H9 (cell line): ENCODE measurements at regions not wholly inside any gene's neighbourhood (a gene's known extent, or its start where the extent isn't known, plus 50 kb on each side); places are given as distances from the start of the nearest gene placed in this dataset.

Experiments
- DNase-seq: peaks from one replicate; pipeline ENCODE4 v3.0.0-alpha.2; 2017
- H2AFZ ChIP-seq: one replicate; pipeline ENCODE4 v1.6.1; 2013; ENCODE audit warnings: mild to moderate bottlenecking, low read length, control low read depth, moderate library complexity
- H2AK5ac ChIP-seq: 2 replicates; pipeline ENCODE4 v1.6.1; 2013; ENCODE audit warnings: low read length, control low read depth, mixed read lengths; ENCODE audit not compliant: insufficient read length
- H2BK120ac ChIP-seq: one replicate; pipeline ENCODE4 v1.6.1; 2013; ENCODE audit warnings: low read depth, mild to moderate bottlenecking, low read length, control low read depth, inconsistent platforms; ENCODE audit not compliant: poor library complexity, severe bottlenecking
- H2BK12ac ChIP-seq: 2 replicates; pipeline ENCODE4 v1.6.1; 2013; ENCODE audit warnings: low read length, control low read depth, mixed read lengths, low read depth; ENCODE audit not compliant: insufficient read length
- H2BK15ac ChIP-seq: 2 replicates; pipeline ENCODE4 v1.6.1; 2013; ENCODE audit warnings: low read depth, low read length, control low read depth
- H2BK20ac ChIP-seq: one replicate; pipeline ENCODE4 v1.6.1; 2013; ENCODE audit warnings: low read depth, mild to moderate bottlenecking, low read length, control low read depth, inconsistent platforms; ENCODE audit not compliant: poor library complexity, severe bottlenecking
- H2BK5ac ChIP-seq: 2 replicates; pipeline ENCODE4 v1.6.1; 2013; ENCODE audit warnings: low read length, control low read depth, mixed read lengths; ENCODE audit not compliant: insufficient read length
- H3K14ac ChIP-seq: 2 replicates; pipeline ENCODE4 v1.6.1; 2013; ENCODE audit warnings: low read length, control low read depth; ENCODE audit not compliant: insufficient read depth
- H3K18ac ChIP-seq: 2 replicates; pipeline ENCODE4 v1.6.1; 2013; ENCODE audit warnings: low read depth, mild to moderate bottlenecking, mixed read lengths, low read length, control low read depth; ENCODE audit not compliant: insufficient read length
- H3K23ac ChIP-seq: 2 replicates; pipeline ENCODE4 v1.6.1; 2013; ENCODE audit warnings: low read length, control low read depth, mixed read lengths, low read depth; ENCODE audit not compliant: insufficient read length
- H3K23me2 ChIP-seq: 2 replicates; pipeline ENCODE4 v1.6.1; 2013; ENCODE audit warnings: low read depth, mild to moderate bottlenecking, mixed read lengths, low read length, control low read depth; ENCODE audit not compliant: insufficient read length, poor library complexity, severe bottlenecking
- H3K27ac ChIP-seq: 2 replicates; pipeline ENCODE4 v1.5.1; 2013; ENCODE audit warnings: low read length, control low read depth, mixed read lengths, low read depth; ENCODE audit not compliant: insufficient read length
- H3K27me3 ChIP-seq: 2 replicates; pipeline ENCODE4 v1.6.1; 2013; ENCODE audit warnings: low read length, control low read depth, inconsistent platforms; ENCODE audit not compliant: insufficient read depth
- H3K4ac ChIP-seq: 2 replicates; pipeline ENCODE4 v1.6.1; 2013; ENCODE audit warnings: low read depth, mild to moderate bottlenecking, control low read depth, inconsistent platforms, low read length, moderate library complexity
- H3K4me1 ChIP-seq: 2 replicates; pipeline ENCODE4 v1.6.1; 2013; ENCODE audit warnings: low read length, control low read depth, inconsistent platforms; ENCODE audit not compliant: insufficient read depth
- H3K4me2 ChIP-seq: 2 replicates; pipeline ENCODE4 v1.6.1; 2013; ENCODE audit warnings: low read length, control low read depth, mixed read lengths; ENCODE audit not compliant: insufficient read length, insufficient read depth
- H3K56ac ChIP-seq: 2 replicates; pipeline ENCODE4 v1.6.1; 2013; ENCODE audit warnings: low read depth, mild to moderate bottlenecking, mixed read lengths, low read length, control low read depth; ENCODE audit not compliant: insufficient read length
- H3K79me1 ChIP-seq: 2 replicates; pipeline ENCODE4 v1.6.1; 2013; ENCODE audit warnings: low read depth, mild to moderate bottlenecking, moderate library complexity, low read length, control low read depth, inconsistent platforms; ENCODE audit not compliant: insufficient read depth, poor library complexity, severe bottlenecking
- H3K79me2 ChIP-seq: 2 replicates; pipeline ENCODE4 v1.6.1; 2013; ENCODE audit warnings: low read length, control low read depth, inconsistent platforms; ENCODE audit not compliant: insufficient read depth
- H3K9ac ChIP-seq: 2 replicates; pipeline ENCODE4 v1.6.1; 2013; ENCODE audit warnings: low read length, control low read depth, mixed read lengths; ENCODE audit not compliant: insufficient read length; ENCODE audit errors: extremely low read depth
- H3K9me3 ChIP-seq: one replicate; pipeline ENCODE4 v1.6.1; 2013; ENCODE audit warnings: low read depth, low read length, inconsistent platforms; ENCODE audit not compliant: control insufficient read depth
- H3T11ph ChIP-seq: one replicate; pipeline ENCODE4 v1.6.1; 2013; ENCODE audit warnings: mild to moderate bottlenecking, low read length, control low read depth, inconsistent platforms
- H4K20me1 ChIP-seq: one replicate; pipeline ENCODE4 v1.6.1; 2013; ENCODE audit not compliant: control insufficient read depth, insufficient read length, insufficient read depth
- H4K5ac ChIP-seq: 2 replicates; pipeline ENCODE4 v1.6.1; 2013; ENCODE audit warnings: low read depth, mild to moderate bottlenecking, mixed read lengths, low read length, control low read depth; ENCODE audit not compliant: insufficient read length
- H4K8ac ChIP-seq: replicated peaks from 2 replicates; pipeline ENCODE4 v1.6.1; 2013; ENCODE audit warnings: low read length, control low read depth, mixed read lengths, low read depth; ENCODE audit not compliant: insufficient read length
- H4K91ac ChIP-seq: 2 replicates; pipeline ENCODE4 v1.6.1; 2013; ENCODE audit warnings: low read depth, mild to moderate bottlenecking, moderate library complexity, mixed read lengths, low read length, control low read depth; ENCODE audit not compliant: insufficient read length
- H3K27ac Mint-ChIP-seq, 3 experiments: 2 replicates in 2 of 3; 3 replicates in 1 of 3; pipeline ENCODE4 v1.8.0; 2020 to 2021; ENCODE audit warnings: mixed read lengths in 3 of 3, mild to moderate bottlenecking in 1 of 3, moderate library complexity in 1 of 3
- H3K27me3 Mint-ChIP-seq: 2 replicates; pipeline ENCODE4 v1.8.0; 2021; ENCODE audit warnings: low read depth, mild to moderate bottlenecking, moderate library complexity, mixed read lengths
- H3K36me3 Mint-ChIP-seq, 3 experiments: 2 replicates in 2 of 3; 3 replicates in 1 of 3; pipeline ENCODE4 v1.8.0; 2020 to 2021; ENCODE audit warnings: low read depth in 3 of 3, mixed read lengths in 3 of 3; ENCODE audit not compliant: insufficient read depth in 1 of 3
- H3K4me1 Mint-ChIP-seq, 2 experiments: 2 replicates each; pipeline ENCODE4 v1.8.0; 2020; ENCODE audit warnings: mixed read lengths in 2 of 2
- H3K4me3 Mint-ChIP-seq, 2 experiments: 2 replicates in 1 of 2; 3 replicates in 1 of 2; pipeline ENCODE4 v1.8.0; 2020 to 2021; ENCODE audit warnings: mild to moderate bottlenecking in 2 of 2, mixed read lengths in 2 of 2, moderate library complexity in 1 of 2
- H3K9me3 Mint-ChIP-seq, 2 experiments: 2 replicates in 1 of 2; 3 replicates in 1 of 2; pipeline ENCODE4 v1.8.0; 2020; ENCODE audit warnings: mild to moderate bottlenecking in 2 of 2, mixed read lengths in 2 of 2, moderate library complexity in 1 of 2
- CTCF ChIP-seq: fragments of 200-600 bp; sonication (generic); conservative IDR thresholded peaks from 3 replicates; pipeline ENCODE4 v1.8.0; 2021; ENCODE audit warnings: antibody characterized with exemption, mild to moderate bottlenecking
- WGBS: extraction: QIAGEN DNeasy Blood & Tissue Kit; methylation state at CpG from one replicate; pipeline ENCODE4 v1.1.7; 2013; ENCODE audit warnings: missing lambda C conversion rate, low lambda C conversion rate, mixed read lengths; ENCODE audit not compliant: insufficient read length; ENCODE audit errors: extremely low coverage; 5-methylcytosine and 5-hydroxymethylcytosine counted together

GRCh38 chr14:46058964-46059563 lies 592.5 kb downstream of the RPL10L start:
- Histone ChIP-seq H3K27ac (no peak overlapping the region), H3K9me3 (no peaks in the 10 kb centered on the region), H3K9ac (no peak overlapping the region), H2BK20ac (no peak overlapping the region), H2BK12ac (no peak overlapping the region), H3K23ac (no peak overlapping the region), H3K4me2 (no peak overlapping the region), H3K23me2 (no peaks in the 10 kb centered on the region), H3K79me1 (no peaks in the 10 kb centered on the region), H3K4ac (no peak overlapping the region), H2AK5ac (no peak overlapping the region), H4K91ac (no peak overlapping the region), H3K56ac (no peak overlapping the region), H3K4me1 (no peaks in the 10 kb centered on the region), H3K14ac (no peak overlapping the region), H3T11ph (no peak overlapping the region), H4K5ac (no peak overlapping the region), H3K18ac (no peak overlapping the region), H4K20me1 (no peaks in the 10 kb centered on the region), H2AFZ (no peak overlapping the region), H4K8ac (no peak overlapping the region), H2BK15ac (no peak overlapping the region), H3K27me3 (no peaks in the 10 kb centered on the region), H3K79me2 (no peaks in the 10 kb centered on the region), H2BK120ac (no peak overlapping the region), H2BK5ac (no peak overlapping the region)
- no peaks in the 10 kb centered on the region for H3K36me3 Mint-ChIP-seq
- H3K4me3 Mint-ChIP-seq, result no peak overlapping the region
- no peaks in the 10 kb centered on the region for H3K27me3 Mint-ChIP-seq
- no peak overlapping the region for H3K27ac Mint-ChIP-seq
- no CpG with 5 or more reads among the region's 4 CpGs for WGBS
- DNase-seq, result no peak
- no peak for TF ChIP-seq CTCF
- no peaks in the 10 kb centered on the region for H3K9me3 Mint-ChIP-seq
- no peaks in the 10 kb centered on the region for H3K4me1 Mint-ChIP-seq
